GM23338 (cell line): ENCODE measurements at regions not wholly inside any gene's neighbourhood (a gene's known extent, or its start where the extent isn't known, plus 50 kb on each side); places are given as distances from the start of the nearest gene placed in this dataset.

Experiments used
- ATAC-seq: fragments of 200-7000 bp; cut with Tn5 transposase; 3 replicates; pipeline ENCODE4 v1.9.1; 2020
- DNase-seq: peaks from one replicate; pipeline ENCODE4 v3.0.0-alpha.2; 2015; ENCODE audit warnings: low spot score
- H2AFZ ChIP-seq: fragments of 200-600 bp; sonication (generic); 2 replicates; pipeline ENCODE4 v1.8.0; 2016; ENCODE audit warnings: antibody characterized with exemption, mild to moderate bottlenecking, moderate library complexity
- H3F3A ChIP-seq: fragments of 200-600 bp; sonication (generic); replicated peaks from 2 replicates; pipeline ENCODE4 v1.8.0; 2017; ENCODE audit warnings: antibody characterized with exemption, mixed run types, low read depth
- H3K27ac ChIP-seq: fragments of 200-600 bp; sonication (generic); 2 replicates; pipeline ENCODE4 v1.6.1; 2016; ENCODE audit warnings: low read depth
- H3K27me3 ChIP-seq: fragments of 200-600 bp; sonication (generic); 2 replicates; pipeline ENCODE4 v1.8.0; 2016; ENCODE audit warnings: mild to moderate bottlenecking, mixed run types, moderate library complexity; ENCODE audit not compliant: insufficient read depth
- H3K36me3 ChIP-seq: fragments of 200-600 bp; sonication (generic); 2 replicates; pipeline ENCODE4 v1.8.0; 2016; ENCODE audit warnings: mild to moderate bottlenecking; ENCODE audit not compliant: insufficient read depth
- H3K4me1 ChIP-seq: fragments of 200-600 bp; sonication (generic); 2 replicates; pipeline ENCODE4 v1.8.0; 2016; ENCODE audit warnings: mild to moderate bottlenecking, moderate library complexity; ENCODE audit not compliant: insufficient read depth
- H3K4me2 ChIP-seq: fragments of 200-600 bp; sonication (generic); 2 replicates; pipeline ENCODE4 v1.7.1; 2017; ENCODE audit warnings: mixed run types
- H3K4me3 ChIP-seq: fragments of 200-600 bp; sonication (generic); 2 replicates; pipeline ENCODE4 v1.6.1; 2016; ENCODE audit warnings: mixed run types
- H3K79me2 ChIP-seq: fragments of 200-600 bp; sonication (generic); replicated peaks from 2 replicates; pipeline ENCODE4 v1.8.0; 2017; ENCODE audit warnings: mild to moderate bottlenecking; ENCODE audit not compliant: insufficient read depth
- H3K9me2 ChIP-seq: fragments of 200-600 bp; sonication (generic); 2 replicates; pipeline ENCODE4 v1.8.0; 2017; ENCODE audit not compliant: insufficient read depth
- H4K20me1 ChIP-seq: fragments of 200-600 bp; sonication (generic); replicated peaks from 2 replicates; pipeline ENCODE4 v1.8.0; 2017; ENCODE audit warnings: mild to moderate bottlenecking; ENCODE audit not compliant: insufficient read depth
- H3K27ac Mint-ChIP-seq: 2 replicates; pipeline ENCODE4 v1.8.0; 2020; ENCODE audit warnings: inconsistent platforms, mild to moderate bottlenecking, moderate library complexity, mixed read lengths
- H3K27me3 Mint-ChIP-seq: 3 replicates; pipeline ENCODE4 v1.8.0; 2022; ENCODE audit warnings: low read depth, mild to moderate bottlenecking, moderate library complexity, mixed read lengths, inconsistent platforms; ENCODE audit not compliant: insufficient read depth, poor library complexity
- H3K36me3 Mint-ChIP-seq: 3 replicates; pipeline ENCODE4 v1.8.0; 2021; ENCODE audit warnings: low read depth, mild to moderate bottlenecking, inconsistent platforms, moderate library complexity, mixed read lengths
- H3K4me1 Mint-ChIP-seq: 3 replicates; pipeline ENCODE4 v1.8.0; 2020; ENCODE audit warnings: mild to moderate bottlenecking, inconsistent platforms, mixed read lengths
- H3K4me3 Mint-ChIP-seq: 3 replicates; pipeline ENCODE4 v1.8.0; 2021; ENCODE audit warnings: moderate library complexity, mild to moderate bottlenecking, inconsistent platforms, mixed read lengths
- H3K9me3 Mint-ChIP-seq: 3 replicates; pipeline ENCODE4 v1.8.0; 2020; ENCODE audit warnings: moderate library complexity, mild to moderate bottlenecking, inconsistent platforms, mixed read lengths
- CREB1 ChIP-seq: fragments of 250-450 bp; sonication (Bioruptor Pico); IDR thresholded peaks from 2 replicates; pipeline ENCODE4 v1.5.0; 2020; ENCODE audit warnings: low read depth, mild to moderate bottlenecking, moderate library complexity
- CTCF ChIP-seq, 2 experiments: fragments of 200-600 bp in 1 of 2; sonication (generic) in 1 of 2; conservative IDR thresholded peaks; 2 replicates each; pipeline versions ENCODE4 v1.5.1 to v1.6.1; 2016 to 2017; ENCODE audit warnings: antibody characterized with exemption in 2 of 2, low read depth in 2 of 2, mild to moderate bottlenecking in 2 of 2, moderate library complexity in 1 of 2
- EZH2phosphoT487 ChIP-seq: fragments of 200-600 bp; sonication (generic); IDR thresholded peaks from one replicate; pipeline ENCODE4 v1.8.1; 2018; ENCODE audit warnings: antibody characterized with exemption; ENCODE audit not compliant: unreplicated experiment
- JUNB ChIP-seq: IDR thresholded peaks from one replicate; pipeline ENCODE4 v1.6.1; 2016; ENCODE audit warnings: antibody characterized with exemption; ENCODE audit not compliant: unreplicated experiment
- NANOG ChIP-seq: IDR thresholded peaks from 2 replicates; pipeline ENCODE4 v1.6.1; 2016; ENCODE audit warnings: antibody characterized with exemption, borderline replicate concordance
- POLR2AphosphoS5 ChIP-seq: IDR thresholded peaks from 2 replicates; pipeline ENCODE4 v1.6.1; 2016; ENCODE audit warnings: antibody characterized with exemption, low read depth
- REST ChIP-seq: IDR thresholded peaks from one replicate; pipeline ENCODE4 v1.6.1; 2018; ENCODE audit warnings: antibody characterized with exemption; ENCODE audit not compliant: unreplicated experiment
- ZNF114 ChIP-seq: fragments of 250-450 bp; sonication (Bioruptor Pico); IDR thresholded peaks from 2 replicates; pipeline ENCODE4 v1.5.0; 2020; ENCODE audit warnings: mild to moderate bottlenecking, moderate library complexity
- ZNF331 ChIP-seq: fragments of 250-450 bp; sonication (Bioruptor Pico); IDR thresholded peaks from 2 replicates; pipeline ENCODE4 v1.5.0; 2020; ENCODE audit warnings: low read depth, mild to moderate bottlenecking, moderate library complexity
- ZNF462 ChIP-seq: fragments of 250-450 bp; sonication (Bioruptor Pico); IDR thresholded peaks from 2 replicates; pipeline ENCODE4 v1.5.0; 2020; ENCODE audit warnings: mild to moderate bottlenecking, moderate library complexity

GRCh38 chr2:2839393-2839781 is 508.3 kb upstream of the MYT1L start (continued):
- no peak for TF ChIP-seq ZNF462
- TF ChIP-seq EZH2phosphoT487: no peak

- peaks cover 2% of the 10 kb centered on the region; the same call in 1 of the 3 replicates for H3K4me1 Mint-ChIP-seq
- H3K27me3 ChIP-seq: no peaks in the 10 kb centered on the region
- no peak overlapping the region for H3K27ac Mint-ChIP-seq
- TF ChIP-seq ZNF114 (CRISPR knock-in tag) (no peak), NANOG (no peak), CREB1 (CRISPR knock-in tag) (no peak), JUNB (no peak), CTCF (conservative IDR thresholded peaks at IDR 0.05; ENCODE audit: low read depth in 2 of 2) (no peak), REST (no peak), EZH2phosphoT487 (no peak), ZNF331 (CRISPR knock-in tag) (no peak), POLR2AphosphoS5 (no peak)
These were observed 507.4 kb upstream of the MYT1L start for GRCh38 chr2:2838548-2838845.

More at GRCh38 chr2:2838548-2838845, 507.4 kb upstream of the MYT1L start:
- no peak overlapping the region for H3K27ac ChIP-seq
- H3K79me2 ChIP-seq: no peaks in the 10 kb centered on the region
- no peaks in the 10 kb centered on the region for H4K20me1 ChIP-seq
- peaks cover 7% of the 10 kb centered on the region; the same call in 1 of the 3 replicates for H3K9me3 Mint-ChIP-seq
- H3K27me3 Mint-ChIP-seq: peaks cover 8% of the 10 kb centered on the region
- no peak overlapping the region for H3K4me3 ChIP-seq
- H3F3A ChIP-seq: no peaks in the 10 kb centered on the region
- H3K4me2 ChIP-seq: no peak overlapping the region
- ATAC-seq: no peak
- no peaks in the 10 kb centered on the region for H3K4me1 ChIP-seq
- no peak overlapping the region for H2AFZ ChIP-seq
- H3K36me3 Mint-ChIP-seq: no peaks in the 10 kb centered on the region
- peaks cover 4% of the 10 kb centered on the region; the same call in 1 of the 2 replicates for H3K9me2 ChIP-seq
- H3K36me3 ChIP-seq: no peaks in the 10 kb centered on the region
- no peak for DNase-seq
- no peak overlapping the region for H3K4me3 Mint-ChIP-seq
